GM23248 (cell line): ENCODE measurements at regions not wholly inside any gene's neighbourhood (a gene's known extent, or its start where the extent isn't known, plus 50 kb on each side); places are given as distances from the start of the nearest gene placed in this dataset. TPM values are rescaled to one million over a fixed set of nuclear protein-coding genes. Genes with fewer than 3 reads are reported as not detected.

Experiments
- DNase-seq: peaks from one replicate; pipeline ENCODE4 v3.0.0-alpha.2; 2015
- H2AFZ ChIP-seq: fragments of 200-600 bp; sonication (generic); 2 replicates; pipeline ENCODE4 v1.6.1; 2016; ENCODE audit warnings: antibody characterized with exemption
- H3F3A ChIP-seq: fragments of 200-600 bp; sonication (generic); 2 replicates; pipeline ENCODE4 v1.6.1; 2016; ENCODE audit warnings: mild to moderate bottlenecking, antibody characterized with exemption, mixed run types; ENCODE audit not compliant: insufficient read depth
- H3K27ac ChIP-seq: fragments of 200-600 bp; sonication (generic); 2 replicates; pipeline ENCODE4 v1.5.1; 2016; ENCODE audit warnings: mild to moderate bottlenecking
- H3K27me3 ChIP-seq: fragments of 200-600 bp; sonication (generic); replicated peaks from 2 replicates; pipeline ENCODE4 v1.6.1; 2016; ENCODE audit warnings: mild to moderate bottlenecking; ENCODE audit not compliant: insufficient read depth
- H3K36me3 ChIP-seq: fragments of 200-600 bp; sonication (generic); 2 replicates; pipeline ENCODE4 v1.6.1; 2016; ENCODE audit warnings: low read depth, mild to moderate bottlenecking
- H3K4me1 ChIP-seq: fragments of 200-600 bp; sonication (generic); 2 replicates; pipeline ENCODE4 v1.6.1; 2016; ENCODE audit warnings: mild to moderate bottlenecking; ENCODE audit not compliant: insufficient read depth
- H3K4me2 ChIP-seq: fragments of 200-600 bp; sonication (generic); one replicate; pipeline ENCODE4 v1.6.1; 2016; ENCODE audit warnings: mild to moderate bottlenecking; ENCODE audit not compliant: unreplicated experiment
- H3K4me3 ChIP-seq: fragments of 200-600 bp; sonication (generic); 2 replicates; pipeline ENCODE4 v1.5.1; 2016; ENCODE audit warnings: mild to moderate bottlenecking
- H3K79me2 ChIP-seq: fragments of 200-600 bp; sonication (generic); 2 replicates; pipeline ENCODE4 v1.6.1; 2016; ENCODE audit warnings: mild to moderate bottlenecking; ENCODE audit not compliant: insufficient read depth
- H3K9ac ChIP-seq: fragments of 200-600 bp; sonication (generic); 2 replicates; pipeline ENCODE4 v1.6.1; 2016; ENCODE audit warnings: mild to moderate bottlenecking
- H3K9me2 ChIP-seq: fragments of 200-600 bp; sonication (generic); 2 replicates; pipeline ENCODE4 v1.6.1; 2016; ENCODE audit warnings: mixed run types, mild to moderate bottlenecking, moderate library complexity; ENCODE audit not compliant: insufficient read depth
- H3K9me3 ChIP-seq: fragments of 200-600 bp; sonication (generic); one replicate; pipeline ENCODE4 v1.6.1; 2017; ENCODE audit warnings: low read depth
- H4K20me1 ChIP-seq: fragments of 200-600 bp; sonication (generic); 2 replicates; pipeline ENCODE4 v1.6.0; 2016; ENCODE audit not compliant: insufficient read depth
- EZH2 ChIP-seq: fragments of 200-600 bp; sonication (generic); IDR thresholded peaks from 2 replicates; pipeline ENCODE4 v1.6.1; 2018; ENCODE audit warnings: antibody characterized with exemption, mild to moderate bottlenecking; ENCODE audit not compliant: insufficient read depth, poor library complexity, severe bottlenecking
- EZH2phosphoT487 ChIP-seq: fragments of 200-600 bp; sonication (generic); IDR thresholded peaks from 2 replicates; pipeline ENCODE4 v1.6.1; 2018; ENCODE audit warnings: antibody characterized with exemption, moderate library complexity, mild to moderate bottlenecking, low read depth; ENCODE audit not compliant: insufficient read depth
- WGBS, 2 experiments: methylation state at CpG; one replicate each; pipeline ENCODE4 v1.1.6; 2015 to 2017; ENCODE audit warnings: low lambda C conversion rate in 2 of 2, low coverage in 1 of 2; ENCODE audit errors: missing lambda C conversion rate in 2 of 2; 5-methylcytosine and 5-hydroxymethylcytosine counted together
- in situ Hi-C: fragments of 300-500 bp; cut with MboI; formaldehyde crosslinking; loops from 2 replicates; pipeline ENCODE4 v1.15.0; 2020
- small RNA-seq: library from RNA; depleted of rRNA; stranded (forward); fragments of <200 nt; gene quantifications from one replicate; pipeline ENCODE3, GENCODE V24; 2014; ENCODE audit warnings: low read depth, low replicate concordance

DNA sequence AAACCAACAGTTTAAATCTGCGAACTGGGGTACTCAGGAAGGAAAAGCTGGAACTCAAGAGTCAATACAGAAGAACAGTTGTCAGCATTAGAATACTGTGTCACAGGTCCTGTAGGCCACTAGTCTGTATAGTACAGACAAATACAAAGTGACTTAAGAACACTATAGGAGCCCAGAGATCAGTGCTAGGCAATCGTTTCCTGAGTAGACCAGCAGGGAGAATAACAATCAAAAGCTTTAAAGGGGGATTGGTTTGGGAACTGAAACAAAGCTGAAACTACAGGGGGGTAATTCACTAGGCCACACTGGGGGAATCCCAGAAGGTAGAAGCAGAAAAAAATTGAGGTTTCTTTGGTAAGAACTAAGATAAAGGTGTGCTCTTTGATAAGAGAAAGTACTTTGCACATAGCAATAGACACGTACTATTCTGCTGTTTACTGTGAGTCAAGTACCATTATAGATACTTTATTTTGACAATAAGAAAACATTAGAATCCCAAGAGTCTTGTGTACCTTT, 339.7 kb downstream of the PCDH19 start:
- Histone ChIP-seq H3K4me1 (no peaks in the 10 kb centered on the region), H3K9ac (no peak overlapping the region), H3K36me3 (no peaks in the 10 kb centered on the region), H3K4me3 (no peak overlapping the region), H3K27me3 (no peaks in the 10 kb centered on the region), H4K20me1 (no peaks in the 10 kb centered on the region), H3K27ac (no peak overlapping the region), H3K9me3 (no peaks in the 10 kb centered on the region), H3K9me2 (no peaks in the 10 kb centered on the region), H2AFZ (no peak overlapping the region), H3K79me2 (no peaks in the 10 kb centered on the region), H3K4me2 (no peak overlapping the region), H3F3A (no peaks in the 10 kb centered on the region)
- no peak for TF ChIP-seq EZH2phosphoT487
- TF ChIP-seq EZH2: no peak
- DNase-seq: no peak
- 88% methylated on average over 3 of the region's 3 CpGs for WGBS, 2 experiments
- in situ Hi-C loops: no loop called here

DNA sequence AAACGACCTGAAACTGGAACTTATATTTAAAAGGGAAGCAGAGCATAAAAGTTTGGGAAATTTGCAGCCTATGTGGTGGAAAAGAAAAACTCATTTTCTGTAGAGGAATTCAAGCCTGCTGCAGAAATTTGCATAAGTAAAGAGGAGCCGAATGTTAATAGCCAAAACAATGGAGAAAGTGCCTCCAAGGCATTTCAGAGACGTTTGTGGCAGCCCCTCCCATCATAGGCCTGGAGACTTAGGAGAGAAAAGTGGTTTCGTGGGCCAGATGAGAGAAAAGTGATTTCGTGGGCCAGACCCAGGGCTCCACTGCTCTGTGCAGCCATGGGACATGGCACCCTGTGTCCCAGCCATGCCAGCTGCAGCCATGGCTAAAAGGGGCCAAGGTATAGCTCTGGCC, 361.9 kb downstream of the PCDH19 start:
- no peak for TF ChIP-seq EZH2phosphoT487
- TF ChIP-seq EZH2: no peak
- H3K9me2 ChIP-seq: no peaks in the 10 kb centered on the region
- in situ Hi-C loops: no loop called here

More for the DNA sequence above, 361.9 kb downstream of the PCDH19 start:
- H3K27ac ChIP-seq: no peak overlapping the region
- no peaks in the 10 kb centered on the region for H3K9me3 ChIP-seq
- no peak for DNase-seq
- H3K4me2 ChIP-seq: no peak overlapping the region
- H4K20me1 ChIP-seq: no peaks in the 10 kb centered on the region
- no peaks in the 10 kb centered on the region for H3K36me3 ChIP-seq
- WGBS, 2 experiments: 8 to 17% methylated on average over 3 to 5 of the region's 5 CpGs
- no peak overlapping the region for H3K4me3 ChIP-seq
- H3K27me3 ChIP-seq: no peaks in the 10 kb centered on the region
- no peaks in the 10 kb centered on the region for H3F3A ChIP-seq
- no peak overlapping the region for H3K9ac ChIP-seq
- no peaks in the 10 kb centered on the region for H3K79me2 ChIP-seq
- H3K4me1 ChIP-seq: no peaks in the 10 kb centered on the region
- H2AFZ ChIP-seq: no peak overlapping the region

Small RNA genes lying in the stretch of these regions (small RNA-seq; reads per million reads assigned to genes)
- not detected for gene RF00402
